Naive thymus-derived CD4-positive, alpha-beta T cell (primary cell): ENCODE measurements at regions not wholly inside any gene's neighbourhood (a gene's known extent, or its start where the extent isn't known, plus 50 kb on each side); places are given as distances from the start of the nearest gene placed in this dataset.

Experiments used
- ATAC-seq: fragments of 150-1000 bp; cut with Tn5 transposase; 2 replicates; pipeline ENCODE4 v1.10.0; 2021; ENCODE audit warnings: mild to moderate bottlenecking, moderate library complexity
- CTCF ChIA-PET: fragments of 350-600 bp; sonication (Branson Sonifier 250); formaldehyde crosslinking; loops from one replicate; lab custom pipeline; 2021; ENCODE audit warnings: antibody characterized with exemption; lab: Charles Lee
- POLR2A ChIA-PET: fragments of 350-600 bp; sonication (Branson Sonifier 250); formaldehyde crosslinking; loops from one replicate; lab custom pipeline; 2021; ENCODE audit warnings: antibody characterized with exemption, inconsistent platforms; lab: Charles Lee
- DNase-seq, 9 donors: peaks; one replicate each; pipeline versions ENCODE4 v3.0.0 to v3.0.0-alpha.2; 2020 to 2022; ENCODE audit warnings: mixed read lengths in 1 of 9
- H3K27ac ChIP-seq: one replicate; pipeline ENCODE4 v1.7.0; 2013; ENCODE audit warnings: mild to moderate bottlenecking, low read depth, low read length, moderate library complexity
- H3K27me3 ChIP-seq, 2 donors: one replicate each; pipeline ENCODE4 v1.7.0; 2013; ENCODE audit warnings: low read length in 2 of 2, mild to moderate bottlenecking in 2 of 2, moderate library complexity in 2 of 2; ENCODE audit not compliant: control insufficient read depth in 2 of 2, insufficient read depth in 2 of 2
- H3K36me3 ChIP-seq, 3 experiments: 1 replicate in 2 of 3; 2 replicates in 1 of 3; pipeline ENCODE4 v1.7.0; 2013; ENCODE audit warnings: low read length in 3 of 3, mild to moderate bottlenecking in 3 of 3, moderate library complexity in 1 of 3; ENCODE audit not compliant: insufficient read depth in 3 of 3, control insufficient read depth in 2 of 3
- H3K4me1 ChIP-seq, 2 donors: one replicate each; pipeline ENCODE4 v1.7.0; 2013; ENCODE audit warnings: low read length in 2 of 2, mild to moderate bottlenecking in 2 of 2, moderate library complexity in 1 of 2; ENCODE audit not compliant: control insufficient read depth in 2 of 2, insufficient read depth in 2 of 2
- H3K4me3 ChIP-seq: 2 replicates; pipeline ENCODE4 v1.7.0; 2013; ENCODE audit warnings: mild to moderate bottlenecking, low read length
- H3K9me3 ChIP-seq, 3 experiments: 1 replicate in 2 of 3; 2 replicates in 1 of 3; pipeline ENCODE4 v1.7.0; 2013; ENCODE audit warnings: low read length in 3 of 3; ENCODE audit not compliant: control insufficient read depth in 2 of 3
- H3K27ac Mint-ChIP-seq, 9 donors: one replicate each; pipeline ENCODE4 v1.8.0; 2020 to 2022; ENCODE audit warnings: mixed read lengths in 9 of 9, mild to moderate bottlenecking in 8 of 9, moderate library complexity in 5 of 9, inconsistent platforms in 2 of 9
- H3K27me3 Mint-ChIP-seq, 5 donors: one replicate each; pipeline ENCODE4 v1.8.0; 2021 to 2022; ENCODE audit warnings: mixed read lengths in 5 of 5, mild to moderate bottlenecking in 1 of 5
- H3K36me3 Mint-ChIP-seq, 5 donors: one replicate each; pipeline ENCODE4 v1.8.0; 2020 to 2022; ENCODE audit warnings: mixed read lengths in 5 of 5, mild to moderate bottlenecking in 3 of 5, inconsistent platforms in 1 of 5
- H3K4me1 Mint-ChIP-seq, 7 donors: one replicate each; pipeline ENCODE4 v1.8.0; 2020 to 2022; ENCODE audit warnings: mixed read lengths in 7 of 7, mild to moderate bottlenecking in 3 of 7, inconsistent platforms in 1 of 7
- H3K4me3 Mint-ChIP-seq, 10 donors: one replicate each; pipeline ENCODE4 v1.8.0; 2020 to 2022; ENCODE audit warnings: mild to moderate bottlenecking in 10 of 10, mixed read lengths in 10 of 10, moderate library complexity in 6 of 10, inconsistent platforms in 2 of 10
- H3K9me3 Mint-ChIP-seq, 11 donors: one replicate each; pipeline ENCODE4 v1.8.0; 2020 to 2022; ENCODE audit warnings: mixed read lengths in 11 of 11, mild to moderate bottlenecking in 4 of 11, inconsistent platforms in 1 of 11, moderate library complexity in 1 of 11
- intact Hi-C, 2 donors: fragments of 100-400 bp; cut with micrococcal nuclease; formaldehyde crosslinking; loops; one replicate each; pipeline ENCODE4 v1.15.1; 2023

DNA sequence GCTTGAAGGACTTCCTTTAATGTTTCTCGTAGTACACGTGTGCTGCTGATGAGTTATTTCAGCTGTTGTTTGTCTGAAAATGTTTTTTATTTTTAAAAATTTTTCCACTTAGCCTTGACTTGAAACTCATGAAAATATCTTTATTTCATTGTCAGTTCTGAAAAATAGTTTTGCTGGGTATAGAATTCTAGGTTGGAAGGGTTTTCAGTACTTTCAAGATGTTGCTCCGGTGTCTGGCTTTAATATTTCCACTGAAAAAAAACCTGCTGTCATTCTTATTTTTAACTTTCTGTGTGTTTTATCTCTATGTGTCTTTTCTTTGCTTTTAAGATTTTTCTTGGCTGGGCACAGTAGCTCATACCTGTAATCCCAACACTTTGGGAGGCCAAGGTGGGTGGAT is 103.8 kb downstream of the UNCX start:
- ATAC-seq = no peak
- no peaks in the 10 kb centered on the region for H3K36me3 ChIP-seq
- intact Hi-C loops = no loop called here
- no peak for DNase-seq
- H3K9me3 ChIP-seq = peaks cover 0 to 7% (median 0%) of the 10 kb centered on the region in 3 experiments
- no peak overlapping the region for H3K27ac ChIP-seq
- H3K4me3 ChIP-seq = no peak overlapping the region
- no peaks in the 10 kb centered on the region for H3K4me1 ChIP-seq
- Mint-ChIP-seq H3K4me3 (no peak overlapping the region), H3K27ac (no peak overlapping the region), H3K36me3 (peaks cover 4 to 12% (median 5%) of the 10 kb centered on the region in 5 donors), H3K9me3 (peaks cover 9 to 51% (median 29%) of the 10 kb centered on the region in 11 donors), H3K4me1 (no peaks in the 10 kb centered on the region), H3K27me3 (peaks cover 6 to 58% (median 48%) of the 10 kb centered on the region in 5 donors)
- ChIA-PET POLR2A (no interaction called here), CTCF (interaction anchor here (1.1 kb wide), 1 partner anchor 1003 kb away, joined by 4 read pairs; no protein-coding TSS in a partner anchor)
- H3K27me3 ChIP-seq = no peaks in the 10 kb centered on the region

DNA sequence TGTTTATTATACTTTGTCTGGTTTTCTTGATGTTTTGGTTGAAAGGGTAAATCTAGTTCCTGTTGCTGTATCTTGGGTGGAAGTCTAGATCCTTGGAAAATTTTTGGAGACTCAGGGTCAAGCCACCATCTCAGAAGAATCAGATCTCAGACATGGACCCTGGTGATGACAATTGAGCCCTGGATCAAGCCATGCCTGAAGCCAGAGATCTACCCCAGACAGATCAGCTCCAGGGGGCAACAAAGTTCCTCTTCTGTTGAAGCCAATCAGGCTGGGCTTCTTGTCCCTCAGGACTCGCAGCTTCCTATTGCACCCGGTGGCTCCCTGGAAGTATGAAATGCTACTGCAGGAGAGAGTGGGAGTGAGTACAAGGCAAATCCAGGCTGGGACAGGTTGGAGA is 106.9 kb downstream of the UNCX start:
- H3K27me3 ChIP-seq = no peaks in the 10 kb centered on the region
- no peak for DNase-seq

DNA sequence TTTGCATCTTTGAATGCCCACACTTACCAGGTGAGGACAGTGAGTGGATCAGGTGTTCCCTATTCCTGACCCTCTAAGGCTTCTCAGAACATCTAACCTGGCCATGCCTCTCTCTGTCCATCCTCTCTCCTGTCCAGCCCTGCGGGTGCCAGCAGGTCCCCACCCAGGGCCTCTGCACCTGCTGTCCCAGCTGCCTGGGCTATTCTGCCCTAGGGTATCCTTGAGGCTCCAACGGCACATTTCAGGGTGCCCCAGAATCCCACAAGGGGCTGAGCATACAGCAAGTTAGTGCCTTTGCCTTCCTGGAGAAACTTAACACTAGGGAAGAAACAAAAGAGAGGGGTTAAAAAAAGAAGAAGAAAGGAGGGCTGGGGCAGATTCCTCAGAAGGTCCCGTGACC is 107.4 kb downstream of the UNCX start:
- intact Hi-C loops = no loop called here
- H3K27me3 Mint-ChIP-seq = peaks cover 0 to 33% (median 32%) of the 10 kb centered on the region in 5 donors
- CTCF ChIA-PET = no interaction called here

More for the DNA sequence above, 106.9 kb downstream of the UNCX start:
- Histone ChIP-seq H3K4me3 (no peak overlapping the region), H3K4me1 (no peaks in the 10 kb centered on the region), H3K36me3 (no peaks in the 10 kb centered on the region), H3K27ac (no peak overlapping the region), H3K9me3 (peaks cover 0 to 7% (median 0%) of the 10 kb centered on the region in 3 experiments)
- H3K27me3 Mint-ChIP-seq = peaks cover under 1 to 37% (median 33%) of the 10 kb centered on the region in 5 donors
- peaks cover 4 to 12% (median 7%) of the 10 kb centered on the region in 5 donors for H3K36me3 Mint-ChIP-seq
- no peak for ATAC-seq
- POLR2A ChIA-PET = no interaction called here
- no peaks in the 10 kb centered on the region for H3K4me1 Mint-ChIP-seq
- intact Hi-C loops = no loop called here
- H3K9me3 Mint-ChIP-seq = peaks cover 9 to 45% (median 26%) of the 10 kb centered on the region in 11 donors
- H3K27ac Mint-ChIP-seq = no peak overlapping the region
- H3K4me3 Mint-ChIP-seq = no peak overlapping the region
- CTCF ChIA-PET = no interaction called here

DNA sequence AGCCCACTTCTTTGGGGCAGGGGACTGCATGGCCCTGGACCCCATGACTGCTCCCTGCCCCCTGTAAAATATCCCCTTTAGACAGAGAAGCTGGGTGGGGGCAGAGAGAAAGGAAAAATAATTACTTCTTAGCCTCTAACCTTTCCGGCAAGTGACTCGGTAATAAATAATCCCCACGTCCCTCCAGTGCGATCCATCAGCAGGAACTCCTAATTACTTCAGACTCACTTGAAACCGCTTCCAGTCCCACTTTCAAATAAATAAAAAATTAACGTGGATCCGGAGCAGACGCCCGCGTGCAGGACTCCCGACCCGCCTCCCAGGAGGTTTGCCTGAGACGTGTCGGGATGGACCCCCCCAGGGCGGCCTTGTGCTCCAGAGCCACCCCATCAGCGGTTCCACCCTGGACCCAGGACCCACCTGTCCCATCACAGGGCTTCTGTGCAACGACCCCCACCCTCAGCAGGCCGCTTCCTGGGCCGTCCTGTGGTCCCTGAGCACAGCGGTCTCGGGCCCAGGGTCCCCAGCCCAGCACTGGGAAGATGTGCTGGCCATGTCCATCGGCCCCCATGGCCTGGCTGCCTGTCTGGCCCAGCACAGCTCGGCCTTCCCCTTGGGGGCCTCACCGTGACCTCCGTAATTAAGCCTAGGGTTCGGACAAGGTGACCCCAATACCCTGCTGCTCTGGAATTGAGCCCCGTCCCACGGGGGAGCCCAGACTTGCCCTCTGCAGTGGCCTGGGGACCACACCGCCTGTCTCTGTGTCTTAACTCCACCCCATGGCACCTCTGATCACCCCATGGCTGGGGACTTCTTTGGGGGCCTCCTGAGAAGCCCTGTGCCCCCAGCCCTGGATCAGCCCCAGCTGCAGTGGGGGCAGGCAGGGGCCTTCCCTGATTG is 108.0 kb downstream of the UNCX start:
- H3K4me1 ChIP-seq = no peaks in the 10 kb centered on the region
- CTCF ChIA-PET = no interaction called here
- H3K36me3 Mint-ChIP-seq = peaks cover 4 to 12% (median 7%) of the 10 kb centered on the region in 5 donors
- H3K27me3 ChIP-seq = no peaks in the 10 kb centered on the region
- no peak overlapping the region for H3K27ac ChIP-seq
- peaks cover 0 to 7% (median 0%) of the 10 kb centered on the region in 3 experiments for H3K9me3 ChIP-seq
- no peak overlapping the region for H3K4me3 ChIP-seq
- DNase-seq = no peak
- peaks cover 0 to 32% (median 29%) of the 10 kb centered on the region in 5 donors for H3K27me3 Mint-ChIP-seq
- intact Hi-C loops = no loop called here
- no peaks in the 10 kb centered on the region for H3K4me1 Mint-ChIP-seq
- H3K36me3 ChIP-seq = no peaks in the 10 kb centered on the region
- POLR2A ChIA-PET = no interaction called here
- H3K27ac Mint-ChIP-seq = no peak overlapping the region
- H3K4me3 Mint-ChIP-seq = no peak overlapping the region
- no peak for ATAC-seq
- peaks cover 9 to 40% (median 22%) of the 10 kb centered on the region in 11 donors for H3K9me3 Mint-ChIP-seq

More for the DNA sequence above, 107.4 kb downstream of the UNCX start:
- H3K9me3 Mint-ChIP-seq = peaks cover 9 to 45% (median 25%) of the 10 kb centered on the region in 11 donors
- ATAC-seq (no peak), DNase-seq (no peak)
- no peaks in the 10 kb centered on the region for H3K4me1 Mint-ChIP-seq
- peaks cover 0 to 7% (median 0%) of the 10 kb centered on the region in 3 experiments for H3K9me3 ChIP-seq
- no peaks in the 10 kb centered on the region for H3K27me3 ChIP-seq
- peaks cover 4 to 12% (median 7%) of the 10 kb centered on the region in 5 donors for H3K36me3 Mint-ChIP-seq
- no peak overlapping the region for H3K4me3 ChIP-seq
- H3K27ac ChIP-seq = no peak overlapping the region
- POLR2A ChIA-PET = no interaction called here
- H3K27ac Mint-ChIP-seq = no peak overlapping the region
- no peak overlapping the region for H3K4me3 Mint-ChIP-seq
- no peaks in the 10 kb centered on the region for H3K36me3 ChIP-seq
- H3K4me1 ChIP-seq = no peaks in the 10 kb centered on the region

DNA sequence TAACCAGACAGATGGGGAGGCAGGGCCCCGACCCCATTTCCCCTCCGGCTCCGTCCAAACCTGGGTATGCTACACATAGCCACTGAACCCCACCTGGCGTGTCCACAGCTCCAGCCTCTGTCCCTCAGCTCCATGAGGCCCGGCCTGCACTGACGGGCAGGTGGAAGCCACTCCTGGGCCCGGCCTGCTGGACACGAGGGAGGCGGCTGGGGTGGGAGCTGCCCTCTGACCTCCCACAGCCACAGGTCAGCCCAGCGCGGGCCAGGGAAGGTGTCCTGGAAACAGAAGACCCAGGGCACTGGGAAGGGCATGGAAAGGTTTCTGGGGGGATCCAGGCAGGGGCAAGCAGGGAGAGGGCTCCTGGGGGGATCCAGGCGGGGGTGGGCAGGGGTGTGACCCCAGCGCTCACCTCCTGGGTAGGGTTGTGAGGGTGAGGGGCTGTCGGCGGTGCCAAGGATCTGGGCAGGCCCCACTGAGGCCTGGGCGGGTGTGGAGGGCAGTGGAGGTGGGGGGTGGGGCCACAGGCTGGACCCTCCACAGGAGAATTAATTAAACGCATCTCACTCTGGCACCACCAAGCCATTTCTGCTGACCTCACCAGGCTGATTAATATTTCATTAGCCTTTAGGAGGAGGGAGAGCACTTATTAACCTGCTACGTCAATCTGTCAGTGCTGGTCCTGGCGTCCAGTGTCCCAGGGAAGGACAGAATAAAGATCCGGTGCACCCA is 108.9 kb downstream of the UNCX start:
- Mint-ChIP-seq H3K36me3 (peaks cover 4 to 10% (median 7%) of the 10 kb centered on the region in 5 donors), H3K27me3 (peaks cover 0 to 30% (median 26%) of the 10 kb centered on the region in 5 donors), H3K9me3 (peaks cover 9 to 32% (median 19%) of the 10 kb centered on the region in 11 donors), H3K4me3 (no peak overlapping the region), H3K27ac (no peak overlapping the region), H3K4me1 (no peaks in the 10 kb centered on the region)
- H3K27me3 ChIP-seq = no peaks in the 10 kb centered on the region
- H3K36me3 ChIP-seq = no peaks in the 10 kb centered on the region
- H3K9me3 ChIP-seq = peaks cover 0 to 7% (median 0%) of the 10 kb centered on the region in 3 experiments
- no peak for ATAC-seq
- H3K27ac ChIP-seq = no peak overlapping the region
- no peak overlapping the region for H3K4me3 ChIP-seq
- ChIA-PET CTCF (no interaction called here), POLR2A (no interaction called here)
- H3K4me1 ChIP-seq = no peaks in the 10 kb centered on the region
- no peak for DNase-seq
- intact Hi-C loops = no loop called here

DNA sequence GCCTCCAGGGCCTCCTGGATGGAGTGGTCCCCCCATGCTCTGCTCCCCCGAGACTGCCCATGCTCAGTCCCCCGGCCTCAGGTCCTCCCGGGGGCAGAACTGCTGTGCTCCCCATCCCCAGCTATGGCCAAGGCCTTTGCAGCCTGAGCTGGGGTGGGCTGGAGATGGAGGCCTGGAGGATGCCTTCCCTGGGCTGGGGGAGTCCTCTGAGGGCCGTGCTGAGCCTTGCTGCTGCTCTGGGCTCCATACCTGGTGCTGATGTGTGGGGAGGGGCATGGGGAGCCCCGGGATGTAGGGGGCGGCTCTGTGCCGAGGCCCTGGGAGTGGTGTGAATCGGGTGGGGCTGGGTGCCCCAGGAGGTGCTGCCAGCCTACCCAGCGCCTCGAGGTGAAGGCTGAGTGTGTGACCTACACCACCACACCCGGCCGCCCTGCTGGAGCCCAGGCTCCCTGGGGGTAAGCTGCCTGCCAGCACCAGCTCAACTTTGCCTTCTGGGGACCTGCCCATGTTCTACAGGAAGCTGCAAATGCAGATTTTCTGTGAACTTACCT is 109.5 kb downstream of the UNCX start:
- no peak overlapping the region for H3K27ac ChIP-seq
- peaks cover 7 to 27% (median 16%) of the 10 kb centered on the region in 11 donors for H3K9me3 Mint-ChIP-seq
- no peaks in the 10 kb centered on the region for H3K36me3 ChIP-seq
- intact Hi-C loops = no loop called here
- peaks cover 0 to 7% (median 0%) of the 10 kb centered on the region in 3 experiments for H3K9me3 ChIP-seq
- no peaks in the 10 kb centered on the region for H3K4me1 Mint-ChIP-seq
- no peak overlapping the region for H3K4me3 Mint-ChIP-seq
- peaks cover 2 to 9% (median 7%) of the 10 kb centered on the region in 5 donors for H3K36me3 Mint-ChIP-seq
- ATAC-seq (no peak), DNase-seq (no peak)
- ChIA-PET POLR2A (no interaction called here), CTCF (no interaction called here)
- H3K4me3 ChIP-seq = no peak overlapping the region
- H3K27me3 Mint-ChIP-seq = peaks cover 0 to 34% (median 26%) of the 10 kb centered on the region in 5 donors
- H3K4me1 ChIP-seq = no peaks in the 10 kb centered on the region
- no peaks in the 10 kb centered on the region for H3K27me3 ChIP-seq
- no peak overlapping the region for H3K27ac Mint-ChIP-seq
